Esophagus (tissue), 2 donors: ENCODE measurements at regions not wholly inside any gene's neighbourhood (a gene's known extent, or its start where the extent isn't known, plus 50 kb on each side); places are given as distances from the start of the nearest gene placed in this dataset.
"Not testable (repeated sequence)": the region's sequence is repeated elsewhere in the genome, so short reads cannot be mapped to it uniquely, and the experiment has no call there.

Source experiments
- H3K27ac ChIP-seq, 2 donors: one replicate each; pipeline ENCODE4 v1.5.1; 2013; ENCODE audit warnings: low read depth in 2 of 2, mild to moderate bottlenecking in 2 of 2, inconsistent platforms in 1 of 2, low read length in 1 of 2, moderate library complexity in 1 of 2
- H3K27me3 ChIP-seq, 2 donors: one replicate each; pipeline ENCODE4 v1.6.1; 2013; ENCODE audit warnings: low read length in 2 of 2, control low read depth in 1 of 2, mild to moderate bottlenecking in 1 of 2; ENCODE audit not compliant: insufficient read depth in 2 of 2, control insufficient read depth in 1 of 2
- H3K36me3 ChIP-seq, 2 donors: one replicate each; pipeline ENCODE4 v1.6.1; 2013; ENCODE audit warnings: low read length in 1 of 2; ENCODE audit not compliant: control insufficient read depth in 2 of 2, insufficient read depth in 2 of 2
- H3K4me1 ChIP-seq, 2 donors: one replicate each; pipeline ENCODE4 v1.6.1; 2013; ENCODE audit warnings: low read length in 1 of 2; ENCODE audit not compliant: control insufficient read depth in 2 of 2, insufficient read depth in 2 of 2
- H3K4me3 ChIP-seq, 2 donors: one replicate each; pipeline ENCODE4 v1.5.1; 2013; ENCODE audit warnings: low read length in 2 of 2, mild to moderate bottlenecking in 2 of 2, low read depth in 1 of 2, moderate library complexity in 1 of 2
- H3K9me3 ChIP-seq, 2 donors: one replicate each; pipeline ENCODE4 v1.6.1; 2013; ENCODE audit warnings: mild to moderate bottlenecking in 2 of 2, low read depth in 1 of 2, low read length in 1 of 2, moderate library complexity in 1 of 2; ENCODE audit not compliant: control insufficient read depth in 2 of 2, insufficient read depth in 1 of 2
- WGBS, 2 donors: extraction: QIAGEN DNeasy Blood & Tissue Kit; methylation state at CpG; one replicate each; pipeline ENCODE4 v1.1.7; 2013; 5-methylcytosine and 5-hydroxymethylcytosine counted together
- donor health status: healthy with polysubstance abuse.
- donor health status: Bipolar disorder and iron deficiency.

DNA sequence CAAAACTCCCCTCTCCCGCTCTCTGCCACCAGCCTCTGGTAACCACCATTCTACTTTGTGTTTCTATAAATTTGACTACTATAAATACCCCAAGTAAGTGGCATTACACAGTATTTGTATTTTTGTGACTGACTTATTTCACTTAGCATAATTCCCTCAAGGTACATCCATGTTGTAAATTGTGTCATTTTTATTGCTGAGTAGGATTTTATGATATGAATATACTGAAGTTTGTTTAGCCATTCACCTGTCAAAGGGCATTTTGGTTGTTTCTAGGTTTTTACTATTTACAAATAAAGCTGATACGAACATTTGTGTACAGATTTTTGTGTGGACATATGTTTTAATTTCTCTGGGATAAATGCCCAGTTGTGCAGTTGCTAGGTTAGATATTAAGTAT, 174.0 kb upstream of the MMADHC start:
- Histone ChIP-seq H3K36me3 (no peaks in the 10 kb centered on the region), H3K4me1 (no peaks in the 10 kb centered on the region), H3K27me3 (no peaks in the 10 kb centered on the region), H3K4me3 (no peak overlapping the region), H3K9me3 (no peaks in the 10 kb centered on the region), H3K27ac (no peak overlapping the region)
- 72 to 85% methylated on average over 2 of the region's 2 CpGs for WGBS, 2 donors

DNA sequence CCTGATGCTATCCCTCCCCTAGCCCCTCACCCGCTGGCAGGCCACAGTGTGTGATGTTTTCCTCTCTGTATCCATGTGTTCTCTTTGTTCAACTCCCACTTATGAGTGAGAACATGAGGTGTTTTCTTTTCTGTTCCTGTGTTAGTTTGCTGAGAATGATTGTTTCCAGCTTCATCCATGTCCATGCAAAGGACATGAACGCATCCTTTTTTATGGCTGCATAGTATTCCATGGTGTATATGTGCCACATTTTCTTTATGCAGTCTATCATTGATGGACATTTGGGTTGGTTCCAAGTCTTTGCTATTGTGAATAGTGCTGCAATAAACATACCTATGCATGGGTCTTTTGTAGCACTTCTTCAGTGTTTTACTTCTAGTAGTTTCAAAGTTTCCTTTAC, 171.8 kb upstream of the MMADHC start:
- not testable (repeated sequence) for H3K27me3 ChIP-seq, H3K4me3 ChIP-seq, H3K9me3 ChIP-seq, H3K36me3 ChIP-seq, H3K4me1 ChIP-seq, H3K27ac ChIP-seq
- WGBS, 2 donors, result 97 to 98% methylated on average over 2 of the region's 2 CpGs

DNA sequence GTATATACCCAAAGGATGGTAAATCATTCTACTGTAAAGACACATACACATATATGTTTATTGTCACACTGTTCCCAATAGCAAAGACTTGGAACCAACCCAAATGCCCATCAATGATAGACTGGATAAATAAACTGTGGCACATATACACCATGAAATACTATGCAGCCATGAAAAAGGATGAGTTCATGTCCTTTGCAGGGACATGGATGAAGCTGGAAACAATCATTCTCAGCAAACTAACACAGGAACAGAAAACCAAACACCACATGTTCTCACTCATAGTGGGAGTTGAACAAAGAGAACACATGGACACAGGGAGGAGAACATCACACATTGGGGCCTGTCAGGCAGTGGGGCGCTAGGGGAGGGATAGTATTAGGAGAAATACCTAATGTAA, 167.1 kb upstream of the MMADHC start:
- H3K36me3 ChIP-seq, H3K27me3 ChIP-seq, H3K4me3 ChIP-seq, H3K4me1 ChIP-seq, H3K9me3 ChIP-seq, H3K27ac ChIP-seq: not testable (repeated sequence)
- 90 to 98% methylated on average over 1 of the region's 1 CpG for WGBS, 2 donors

- no peaks in the 10 kb centered on the region for H3K27me3 ChIP-seq
- H3K36me3 ChIP-seq, result no peaks in the 10 kb centered on the region
- WGBS, 2 donors, result 29 to 42% methylated on average over 1 of the region's 1 CpG
- H3K4me3 ChIP-seq, result no peak overlapping the region
- no peaks in the 10 kb centered on the region for H3K9me3 ChIP-seq
- H3K27ac ChIP-seq, result no peak overlapping the region
- no peaks in the 10 kb centered on the region for H3K4me1 ChIP-seq
Measured at GRCh38 chr2:149747456-149747855, 159.9 kb upstream of the MMADHC start.

DNA sequence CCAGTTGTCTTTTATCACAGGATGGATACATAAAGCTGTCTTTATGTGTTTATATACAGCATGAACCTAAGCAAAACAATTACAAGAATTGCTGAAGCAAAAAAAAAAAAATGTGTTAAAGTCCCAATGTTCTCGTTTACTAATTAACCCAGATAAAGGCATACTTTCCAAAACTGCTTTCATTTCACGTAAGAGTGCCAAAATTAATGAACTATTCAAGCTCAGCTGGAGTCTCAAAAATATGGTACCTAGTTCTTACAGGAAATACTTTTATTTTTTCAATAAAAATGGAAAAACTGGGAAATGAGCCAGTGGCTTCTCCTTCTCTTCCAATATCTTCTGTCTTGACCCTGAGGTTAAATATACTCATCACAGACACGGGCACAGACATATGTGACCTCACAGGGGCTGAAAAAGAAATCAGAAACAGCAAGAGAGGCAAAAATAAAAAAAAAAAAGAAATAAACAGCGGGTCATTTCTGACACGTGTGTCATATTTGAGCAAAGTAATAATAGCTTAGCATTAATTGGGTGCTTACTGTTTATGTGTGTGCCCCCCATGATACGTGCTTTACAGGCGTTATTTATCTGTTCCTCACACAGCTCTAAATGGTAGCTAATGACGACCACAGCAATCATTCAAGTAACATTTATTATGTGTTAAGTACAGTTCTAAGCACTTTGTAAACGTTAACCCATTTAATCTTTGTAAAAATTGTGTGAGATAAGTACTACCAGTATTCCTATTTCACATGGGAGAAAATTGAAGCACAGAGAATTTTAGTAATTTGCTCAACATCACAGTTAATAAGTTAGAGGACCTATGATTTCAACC, 158.0 kb upstream of the MMADHC start:
- H3K4me3 ChIP-seq, result no peak overlapping the region
- no peaks in the 10 kb centered on the region for H3K4me1 ChIP-seq
- no peaks in the 10 kb centered on the region for H3K36me3 ChIP-seq
- no peaks in the 10 kb centered on the region for H3K27me3 ChIP-seq
- no peak overlapping the region for H3K27ac ChIP-seq
- 60 to 74% methylated on average over 9 of the region's 9 CpGs for WGBS, 2 donors
- no peaks in the 10 kb centered on the region for H3K9me3 ChIP-seq

DNA sequence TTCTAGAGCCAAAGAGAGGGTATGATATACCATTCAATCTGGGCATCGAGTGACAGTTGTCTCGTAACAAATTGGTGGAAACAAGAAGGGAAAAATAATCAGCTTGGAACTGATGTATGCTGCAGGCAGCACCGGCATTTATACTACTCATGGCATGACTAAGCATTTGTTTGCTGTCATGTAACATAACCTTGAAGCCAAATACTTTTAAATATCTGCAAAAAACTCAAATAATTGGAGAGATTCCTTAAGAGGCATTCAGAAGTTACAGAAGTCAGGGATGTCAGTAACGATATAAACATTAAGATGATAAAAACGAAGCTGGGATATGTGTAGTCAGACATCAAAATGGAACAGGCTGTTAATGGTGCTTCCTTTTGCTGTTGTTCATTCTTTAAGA, 157.3 kb upstream of the MMADHC start:
- Histone ChIP-seq H3K9me3 (no peaks in the 10 kb centered on the region), H3K27me3 (no peaks in the 10 kb centered on the region), H3K4me3 (no peak overlapping the region), H3K27ac (no peak overlapping the region), H3K4me1 (no peaks in the 10 kb centered on the region), H3K36me3 (no peaks in the 10 kb centered on the region)
- 42 to 50% methylated on average over 5 of the region's 5 CpGs for WGBS, 2 donors

DNA sequence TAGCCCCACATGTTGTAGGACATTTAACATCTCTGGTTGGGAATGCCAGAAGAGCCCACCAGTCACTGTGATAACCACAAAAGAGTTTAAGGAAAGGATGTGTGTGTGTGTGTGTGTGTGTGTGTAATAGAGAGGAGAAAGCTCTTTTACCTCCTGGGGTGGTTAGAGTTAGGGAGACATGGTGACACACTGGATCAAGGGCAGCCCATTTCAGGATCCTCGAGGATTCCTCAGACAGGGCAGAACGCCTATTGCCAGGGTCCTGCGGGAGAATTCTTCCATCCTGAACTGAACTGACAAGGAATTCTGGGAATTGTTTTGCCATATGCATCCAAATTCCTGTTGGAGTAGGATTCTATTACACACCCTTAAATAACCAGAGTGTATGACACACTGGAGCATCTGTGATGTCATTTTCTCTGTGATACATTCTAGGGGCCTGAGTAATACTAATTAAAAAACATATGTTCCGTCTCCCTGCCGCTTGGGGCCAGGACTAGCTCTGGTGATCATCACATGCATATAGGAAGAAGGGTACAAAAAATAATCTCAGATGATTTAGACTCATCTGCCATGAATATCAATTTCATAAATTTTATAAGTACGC, 156.4 kb upstream of the MMADHC start:
- no peak overlapping the region for H3K4me3 ChIP-seq
- H3K27ac ChIP-seq, result no peak overlapping the region
- no peaks in the 10 kb centered on the region for H3K27me3 ChIP-seq
- no peaks in the 10 kb centered on the region for H3K36me3 ChIP-seq
- H3K4me1 ChIP-seq, result no peaks in the 10 kb centered on the region
- 86 to 89% methylated on average over 6 of the region's 6 CpGs for WGBS, 2 donors
- H3K9me3 ChIP-seq, result no peaks in the 10 kb centered on the region

DNA sequence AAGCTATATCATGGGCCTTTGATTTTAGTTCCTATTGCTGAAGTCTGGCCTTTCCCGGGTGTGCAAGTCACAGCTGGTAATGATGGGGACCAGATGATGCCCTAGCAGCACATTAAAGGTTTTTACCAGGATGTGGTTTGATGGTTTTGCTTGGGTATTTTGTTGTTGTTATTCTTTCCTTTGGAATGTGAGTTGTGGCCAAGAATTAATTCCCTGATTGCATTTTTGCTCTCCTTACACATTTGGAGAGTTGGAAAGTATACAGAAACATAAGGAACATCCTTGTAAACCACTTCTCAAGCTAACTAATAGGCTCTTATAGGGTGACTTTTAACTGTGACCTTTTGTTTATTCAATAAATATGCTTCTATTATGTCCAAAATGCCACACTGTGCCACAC, 154.1 kb upstream of the MMADHC start:
- WGBS, 2 donors, result 43 to 59% methylated on average over 1 of the region's 1 CpG
- Histone ChIP-seq H3K27me3 (no peaks in the 10 kb centered on the region), H3K4me1 (no peaks in the 10 kb centered on the region), H3K36me3 (no peaks in the 10 kb centered on the region), H3K4me3 (no peak overlapping the region), H3K27ac (no peak overlapping the region), H3K9me3 (no peaks in the 10 kb centered on the region)

DNA sequence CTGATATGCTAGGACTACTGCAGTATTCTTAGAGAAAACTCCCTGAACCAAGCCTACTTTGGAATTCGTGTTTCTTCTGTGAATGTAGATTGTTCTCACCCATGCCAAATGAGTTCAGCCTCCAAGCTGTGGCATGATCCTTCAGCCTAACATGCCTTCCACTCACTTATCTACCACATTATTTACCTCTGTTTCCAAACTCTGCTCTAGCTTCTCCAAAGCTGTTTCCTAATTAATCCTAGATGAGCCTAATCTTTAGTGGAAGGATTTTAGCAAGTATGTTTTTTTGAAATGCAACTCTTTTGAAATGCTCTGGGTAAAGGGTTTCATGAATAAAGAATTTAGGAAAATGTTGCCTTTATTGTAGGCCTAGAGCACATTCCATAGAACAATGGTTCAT, 152.9 kb upstream of the MMADHC start:
- Histone ChIP-seq H3K4me3 (no peak overlapping the region), H3K27me3 (no peaks in the 10 kb centered on the region), H3K27ac (no peak overlapping the region), H3K4me1 (no peaks in the 10 kb centered on the region), H3K36me3 (no peaks in the 10 kb centered on the region), H3K9me3 (no peaks in the 10 kb centered on the region)
- 68 to 70% methylated on average over 1 of the region's 1 CpG for WGBS, 2 donors

GRCh38 chr2:149739883-149740265, 152.3 kb upstream of the MMADHC start:
- H3K4me3 ChIP-seq, result no peak overlapping the region
- no peaks in the 10 kb centered on the region for H3K27me3 ChIP-seq
- no peak overlapping the region for H3K27ac ChIP-seq
- H3K4me1 ChIP-seq, result no peaks in the 10 kb centered on the region
- H3K36me3 ChIP-seq, result no peaks in the 10 kb centered on the region
- no peaks in the 10 kb centered on the region for H3K9me3 ChIP-seq
- WGBS, 2 donors, result 65 to 78% methylated on average over 4 of the region's 4 CpGs
